WTC11 (cell line): ENCODE measurements at regions not wholly inside any gene's neighbourhood (a gene's known extent, or its start where the extent isn't known, plus 50 kb on each side); places are given as distances from the start of the nearest gene placed in this dataset.

Source experiments
- ATAC-seq: fragments of 200-7000 bp; cut with Tn5 transposase; 2 replicates; pipeline ENCODE4 v1.10.0; 2021; ENCODE audit warnings: mild to moderate bottlenecking, moderate library complexity
- CTCF ChIA-PET: fragments of 300-600 bp; sonication (Branson Sonifier 250); formaldehyde crosslinking; loops from one replicate; lab custom pipeline; 2021; ENCODE audit warnings: antibody characterized with exemption; lab: Charles Lee
- POLR2A ChIA-PET: fragments of 350-600 bp; sonication (Branson Sonifier 250); formaldehyde crosslinking; loops from one replicate; lab custom pipeline; 2021; ENCODE audit warnings: antibody characterized with exemption; lab: Charles Lee
- DNase-seq: peaks from one replicate; pipeline ENCODE4 v3.0.0; 2021; ENCODE audit warnings: low spot score
- H3K27ac Mint-ChIP-seq: 2 replicates; pipeline ENCODE4 v1.8.0; 2021; ENCODE audit warnings: mixed read lengths
- H3K27me3 Mint-ChIP-seq: 2 replicates; pipeline ENCODE4 v1.8.0; 2021; ENCODE audit warnings: low read depth, mild to moderate bottlenecking, moderate library complexity, mixed read lengths
- H3K36me3 Mint-ChIP-seq: 2 replicates; pipeline ENCODE4 v1.8.0; 2021; ENCODE audit warnings: mixed read lengths
- H3K4me1 Mint-ChIP-seq: 2 replicates; pipeline ENCODE4 v1.8.0; 2022; ENCODE audit warnings: mixed read lengths
- H3K4me3 Mint-ChIP-seq: 2 replicates; pipeline ENCODE4 v1.8.0; 2021; ENCODE audit warnings: mild to moderate bottlenecking, moderate library complexity, mixed read lengths
- H3K9me3 Mint-ChIP-seq: 2 replicates; pipeline ENCODE4 v1.8.0; 2021; ENCODE audit warnings: mixed read lengths
- AR ChIP-seq: fragments of 250-450 bp; sonication (Bioruptor Pico); IDR thresholded peaks from 2 replicates; pipeline ENCODE4 v1.9.0; 2021; ENCODE audit warnings: mild to moderate bottlenecking
- ARID4B ChIP-seq: sonication (generic); formaldehyde crosslinking; IDR thresholded peaks from 2 replicates; pipeline ENCODE4 v1.8.0; 2023; ENCODE audit warnings: missing genetic modification reagents, mild to moderate bottlenecking, borderline replicate concordance
- ATF6 ChIP-seq: sonication (generic); formaldehyde crosslinking; IDR thresholded peaks from 2 replicates; pipeline ENCODE4 v1.8.1; 2023; ENCODE audit warnings: mild to moderate bottlenecking, missing genetic modification reagents
- JUN ChIP-seq: sonication (generic); formaldehyde crosslinking; IDR thresholded peaks from 2 replicates; pipeline ENCODE4 v1.8.0; 2023; ENCODE audit warnings: mild to moderate bottlenecking, missing genetic modification reagents
- NFATC4 ChIP-seq: fragments of 250-450 bp; sonication (Bioruptor Pico); IDR thresholded peaks from 2 replicates; pipeline ENCODE4 v1.9.0; 2021; ENCODE audit warnings: mild to moderate bottlenecking
- ZMAT4 ChIP-seq: fragments of 250-450 bp; sonication (Bioruptor Pico); IDR thresholded peaks from 2 replicates; pipeline ENCODE4 v1.9.0; 2021; ENCODE audit warnings: mild to moderate bottlenecking
- ZNF219 ChIP-seq: sonication (generic); formaldehyde crosslinking; IDR thresholded peaks from 2 replicates; pipeline ENCODE4 v1.8.0; 2023; ENCODE audit warnings: missing genetic modification reagents, mild to moderate bottlenecking, borderline replicate concordance
- ZNF281 ChIP-seq: sonication (generic); formaldehyde crosslinking; IDR thresholded peaks from 2 replicates; pipeline ENCODE4 v1.8.0; 2023; ENCODE audit warnings: mild to moderate bottlenecking, missing genetic modification reagents
- ZNF425 ChIP-seq: fragments of 250-450 bp; sonication (Bioruptor Pico); conservative IDR thresholded peaks from 2 replicates; pipeline ENCODE4 v1.9.0; 2021; ENCODE audit warnings: mild to moderate bottlenecking
- ZNF532 ChIP-seq: fragments of 250-450 bp; sonication (Bioruptor Pico); IDR thresholded peaks from 2 replicates; pipeline ENCODE4 v1.9.0; 2021; ENCODE audit warnings: mild to moderate bottlenecking, borderline replicate concordance

- DNase-seq, result no peak
- H3K4me3 Mint-ChIP-seq, result no peak overlapping the region
- ChIA-PET CTCF (no interaction called here), POLR2A (no interaction called here)
- H3K9me3 Mint-ChIP-seq, result peaks cover 21% of the 10 kb centered on the region
- H3K27me3 Mint-ChIP-seq, result no peaks in the 10 kb centered on the region
- peaks cover 23% of the 10 kb centered on the region for H3K4me1 Mint-ChIP-seq
- TF ChIP-seq ZNF532 (no peak), ZMAT4 (CRISPR knock-in tag) (no peak), ZNF425 (CRISPR knock-in tag) (no peak), NFATC4 (CRISPR knock-in tag) (no peak), ZNF281 (CRISPR knock-in tag) (no peak), ATF6 (CRISPR knock-in tag) (no peak), AR (CRISPR knock-in tag) (no peak), JUN (CRISPR knock-in tag) (no peak), ARID4B (CRISPR knock-in tag) (no peak), ZNF219 (no peak)
- no peaks in the 10 kb centered on the region for H3K36me3 Mint-ChIP-seq
- ATAC-seq, result no peak
- no peak overlapping the region for H3K27ac Mint-ChIP-seq
Measured at GRCh38 chr1:185368313-185368855, 51.3 kb upstream of the IVNS1ABP start.
